ENCODE measurements at regions not wholly inside any gene's neighbourhood (a gene's known extent, or its start where the extent isn't known, plus 50 kb on each side); places are given as distances from the start of the nearest gene placed in this dataset.

GRCh38 chr10:61251089-61251488 is 202.1 kb downstream of the TMEM26 start:
- no peaks in the 10 kb centered on the region for H3K4me1 Mint-ChIP-seq
- H3K36me3 ChIP-seq (replicated peaks in 1 of 2; ENCODE audit: control insufficient read depth in 1 of 2, insufficient read depth in 2 of 2, low read length in 2 of 2) = no peaks in the 10 kb centered on the region
- WGBS (ENCODE audit: insufficient coverage) = 100% methylated on average over 1 of the region's 1 CpG
- H3K9me3 Mint-ChIP-seq = peaks cover 2 to 15% (median 5%) of the 10 kb centered on the region in 7 donors
- no peak overlapping the region for H3K4me2 ChIP-seq (replicated peaks; ENCODE audit: extremely low read depth, low read length, poor library complexity, severe bottlenecking)
- no peaks in the 10 kb centered on the region for H3K36me3 Mint-ChIP-seq
- intact Hi-C loops (cut with micrococcal nuclease) = no loop called here
- H2AFZ ChIP-seq (ENCODE audit: insufficient read depth, low read depth, low read length, poor library complexity, severe bottlenecking) = no peak overlapping the region
- H3K9me3 ChIP-seq (replicated peaks in 1 of 2; ENCODE audit: control insufficient read depth in 1 of 2, insufficient read depth in 1 of 2, low read length in 2 of 2) = no peaks in the 10 kb centered on the region
- H3K27me3 ChIP-seq (ENCODE audit: control insufficient read depth in 2 of 2, insufficient read depth in 2 of 2, low read length in 2 of 2) = no peaks in the 10 kb centered on the region
- H3K27ac Mint-ChIP-seq = no peak overlapping the region
- DNase-seq = no peak
- H3K4me1 ChIP-seq (ENCODE audit: control insufficient read depth in 1 of 2, insufficient read depth in 2 of 2, low read length in 2 of 2) = no peaks in the 10 kb centered on the region
- H3K4me3 ChIP-seq (replicated peaks in 1 of 3; ENCODE audit: low read depth in 2 of 3, low read length in 3 of 3) = no peak overlapping the region
- no peak overlapping the region for H3K9ac ChIP-seq (ENCODE audit: insufficient read depth, low read length, poor library complexity, severe bottlenecking)
- TF ChIP-seq, protein P1, sequence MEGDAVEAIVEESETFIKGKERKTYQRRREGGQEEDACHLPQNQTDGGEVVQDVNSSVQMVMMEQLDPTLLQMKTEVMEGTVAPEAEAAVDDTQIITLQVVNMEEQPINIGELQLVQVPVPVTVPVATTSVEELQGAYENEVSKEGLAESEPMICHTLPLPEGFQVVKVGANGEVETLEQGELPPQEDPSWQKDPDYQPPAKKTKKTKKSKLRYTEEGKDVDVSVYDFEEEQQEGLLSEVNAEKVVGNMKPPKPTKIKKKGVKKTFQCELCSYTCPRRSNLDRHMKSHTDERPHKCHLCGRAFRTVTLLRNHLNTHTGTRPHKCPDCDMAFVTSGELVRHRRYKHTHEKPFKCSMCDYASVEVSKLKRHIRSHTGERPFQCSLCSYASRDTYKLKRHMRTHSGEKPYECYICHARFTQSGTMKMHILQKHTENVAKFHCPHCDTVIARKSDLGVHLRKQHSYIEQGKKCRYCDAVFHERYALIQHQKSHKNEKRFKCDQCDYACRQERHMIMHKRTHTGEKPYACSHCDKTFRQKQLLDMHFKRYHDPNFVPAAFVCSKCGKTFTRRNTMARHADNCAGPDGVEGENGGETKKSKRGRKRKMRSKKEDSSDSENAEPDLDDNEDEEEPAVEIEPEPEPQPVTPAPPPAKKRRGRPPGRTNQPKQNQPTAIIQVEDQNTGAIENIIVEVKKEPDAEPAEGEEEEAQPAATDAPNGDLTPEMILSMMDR (IDR thresholded peaks at IDR 0.05) = no peak
- H3K27me3 Mint-ChIP-seq (ENCODE audit: low read depth in 3 of 3) = peaks cover 0 to 2% (median 0%) of the 10 kb centered on the region in 3 donors
- no peaks in the 10 kb centered on the region for H4K20me1 ChIP-seq (ENCODE audit: insufficient read depth, low read length)
- H3K4me3 Mint-ChIP-seq = no peak overlapping the region
- no peaks in the 10 kb centered on the region for H3K79me2 ChIP-seq (ENCODE audit: insufficient read depth, low read length)
- H3K27ac ChIP-seq (ENCODE audit: low read depth in 1 of 2, low read length in 2 of 2) = no peak overlapping the region

DNA sequence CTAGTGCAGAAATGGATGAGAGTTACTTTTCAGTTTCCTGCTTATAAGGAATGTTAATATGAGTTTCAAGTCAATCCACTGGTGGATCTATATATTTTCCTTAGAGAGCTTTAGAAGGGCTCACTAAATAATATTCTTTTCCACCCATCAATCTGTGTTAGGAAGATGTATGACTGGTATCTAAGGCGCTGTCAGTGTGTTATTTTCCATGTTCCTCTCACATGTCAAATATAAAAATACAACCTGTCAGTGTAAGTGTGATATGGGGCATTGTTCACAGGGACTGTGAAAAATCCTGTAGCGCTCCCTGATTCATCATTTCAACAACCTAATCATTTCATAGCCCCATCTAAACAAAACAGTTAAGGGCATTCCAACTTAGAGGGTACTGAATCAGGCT is 203.1 kb downstream of the TMEM26 start:
- intact Hi-C loops (cut with micrococcal nuclease) = no loop called here
- Histone ChIP-seq H3K79me2 (ENCODE audit: insufficient read depth, low read length) (no peaks in the 10 kb centered on the region), H3K4me2 (replicated peaks; ENCODE audit: extremely low read depth, low read length, poor library complexity, severe bottlenecking) (no peak overlapping the region), H4K20me1 (ENCODE audit: insufficient read depth, low read length) (no peaks in the 10 kb centered on the region), H3K4me3 (replicated peaks in 1 of 3; ENCODE audit: low read depth in 2 of 3, low read length in 3 of 3) (no peak overlapping the region), H3K9me3 (replicated peaks in 1 of 2; ENCODE audit: control insufficient read depth in 1 of 2, insufficient read depth in 1 of 2, low read length in 2 of 2) (no peaks in the 10 kb centered on the region), H3K36me3 (replicated peaks in 1 of 2; ENCODE audit: control insufficient read depth in 1 of 2, insufficient read depth in 2 of 2, low read length in 2 of 2) (no peaks in the 10 kb centered on the region), H3K27me3 (ENCODE audit: control insufficient read depth in 2 of 2, insufficient read depth in 2 of 2, low read length in 2 of 2) (no peaks in the 10 kb centered on the region), H3K27ac (ENCODE audit: low read depth in 1 of 2, low read length in 2 of 2) (no peak overlapping the region), H3K4me1 (ENCODE audit: control insufficient read depth in 1 of 2, insufficient read depth in 2 of 2, low read length in 2 of 2) (no peaks in the 10 kb centered on the region), H2AFZ (ENCODE audit: insufficient read depth, low read depth, low read length, poor library complexity, severe bottlenecking) (no peak overlapping the region), H3K9ac (ENCODE audit: insufficient read depth, low read length, poor library complexity, severe bottlenecking) (no peak overlapping the region)
- Mint-ChIP-seq H3K27me3 (ENCODE audit: low read depth in 3 of 3) (peaks cover 0 to 2% (median 0%) of the 10 kb centered on the region in 3 donors), H3K27ac (no peak overlapping the region), H3K4me1 (no peaks in the 10 kb centered on the region), H3K36me3 (no peaks in the 10 kb centered on the region), H3K9me3 (peaks cover 2 to 12% (median 5%) of the 10 kb centered on the region in 7 donors), H3K4me3 (no peak overlapping the region)
- TF ChIP-seq, protein P1 (IDR thresholded peaks at IDR 0.05) = no peak
- no peak for DNase-seq
- whole genome bisulfite sequencing (ENCODE audit: insufficient coverage) = no CpG with 5 or more reads among the region's 2 CpGs

All from CD14-positive monocyte (primary cell).